Neural cell (in vitro differentiated cells): ENCODE measurements at regions not wholly inside any gene's neighbourhood (a gene's known extent, or its start where the extent isn't known, plus 50 kb on each side); places are given as distances from the start of the nearest gene placed in this dataset.

ENCODE experiments used
- EP300 ChIP-seq: fragments of 450-650 bp; conservative IDR thresholded peaks from 2 replicates; pipeline ENCODE4 v1.6.1; 2014; ENCODE audit warnings: antibody characterized with exemption, mild to moderate bottlenecking, moderate library complexity; ENCODE audit not compliant: poor library complexity, severe bottlenecking
- EZH2 ChIP-seq: fragments of 200-600, 300-800 bp; shearing (Covaris generic), sonication (generic); IDR thresholded peaks from 2 replicates; pipeline ENCODE4 v1.6.1; 2014; ENCODE audit warnings: antibody characterized with exemption, low read length, borderline replicate concordance, mild to moderate bottlenecking; ENCODE audit not compliant: insufficient read depth, poor library complexity, severe bottlenecking
- MXI1 ChIP-seq: fragments of 450-650 bp; conservative IDR thresholded peaks from 2 replicates; pipeline ENCODE4 v1.6.1; 2014; ENCODE audit warnings: antibody characterized with exemption, mild to moderate bottlenecking; ENCODE audit not compliant: poor library complexity, severe bottlenecking
- POLR2AphosphoS5 ChIP-seq: IDR thresholded peaks from 2 replicates; pipeline ENCODE4 v1.6.1; 2012
- RAD21 ChIP-seq: fragments of 450-650 bp; conservative IDR thresholded peaks from 2 replicates; pipeline ENCODE4 v1.6.1; 2014; ENCODE audit warnings: antibody characterized with exemption, mild to moderate bottlenecking, moderate library complexity
- TAF1 ChIP-seq: IDR thresholded peaks from 2 replicates; pipeline ENCODE4 v1.6.1; 2012; ENCODE audit warnings: low read depth
- TF ChIP-seq, protein P1 (sequence below): fragments of 450-650 bp; IDR thresholded peaks from 2 replicates; pipeline ENCODE4 v1.5.1; 2014; ENCODE audit warnings: antibody characterized with exemption, mild to moderate bottlenecking, moderate library complexity; ENCODE audit not compliant: poor library complexity, severe bottlenecking

- TF ChIP-seq, protein P1, sequence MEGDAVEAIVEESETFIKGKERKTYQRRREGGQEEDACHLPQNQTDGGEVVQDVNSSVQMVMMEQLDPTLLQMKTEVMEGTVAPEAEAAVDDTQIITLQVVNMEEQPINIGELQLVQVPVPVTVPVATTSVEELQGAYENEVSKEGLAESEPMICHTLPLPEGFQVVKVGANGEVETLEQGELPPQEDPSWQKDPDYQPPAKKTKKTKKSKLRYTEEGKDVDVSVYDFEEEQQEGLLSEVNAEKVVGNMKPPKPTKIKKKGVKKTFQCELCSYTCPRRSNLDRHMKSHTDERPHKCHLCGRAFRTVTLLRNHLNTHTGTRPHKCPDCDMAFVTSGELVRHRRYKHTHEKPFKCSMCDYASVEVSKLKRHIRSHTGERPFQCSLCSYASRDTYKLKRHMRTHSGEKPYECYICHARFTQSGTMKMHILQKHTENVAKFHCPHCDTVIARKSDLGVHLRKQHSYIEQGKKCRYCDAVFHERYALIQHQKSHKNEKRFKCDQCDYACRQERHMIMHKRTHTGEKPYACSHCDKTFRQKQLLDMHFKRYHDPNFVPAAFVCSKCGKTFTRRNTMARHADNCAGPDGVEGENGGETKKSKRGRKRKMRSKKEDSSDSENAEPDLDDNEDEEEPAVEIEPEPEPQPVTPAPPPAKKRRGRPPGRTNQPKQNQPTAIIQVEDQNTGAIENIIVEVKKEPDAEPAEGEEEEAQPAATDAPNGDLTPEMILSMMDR: no peak
- TF ChIP-seq EZH2: no peak
- no peak for TF ChIP-seq POLR2AphosphoS5
- TF ChIP-seq EP300: no peak
- no peak for TF ChIP-seq TAF1
- TF ChIP-seq MXI1: no peak
- TF ChIP-seq RAD21: no peak
Observed at GRCh38 chr7:52512656-52513055, 522.8 kb upstream of the POM121L12 start.
